ENCODE measurements at regions not wholly inside any gene's neighbourhood (a gene's known extent, or its start where the extent isn't known, plus 50 kb on each side); places are given as distances from the start of the nearest gene placed in this dataset.
"Not testable (repeated sequence)": the region's sequence is repeated elsewhere in the genome, so short reads cannot be mapped to it uniquely, and the experiment has no call there.

GRCh38 chr9:129541270-129541669 is 79.6 kb downstream of the C9orf50 start:
- no peak for TF ChIP-seq CTCF (IDR thresholded peaks at IDR 0.05)
- no peak for TF ChIP-seq POLR2A (IDR thresholded peaks at IDR 0.05)
- 88% methylated on average over 2 of the region's 2 CpGs for WGBS, 2 donors

GRCh38 chr9:129539446-129539845 is 81.5 kb downstream of the C9orf50 start:
- WGBS, 2 donors = 98 to 99% methylated on average over 4 of the region's 4 CpGs
- no peak for DNase-seq (ENCODE audit: low spot score in 2 of 2)
- TF ChIP-seq CTCF (IDR thresholded peaks at IDR 0.05) (no peak), POLR2A (IDR thresholded peaks at IDR 0.05) (no peak)
- intact Hi-C loops (cut with DNase I; ENCODE audit: low total_unique reads) = no loop called here
- H3K4me3 ChIP-seq (ENCODE audit: low read depth, poor library complexity, severe bottlenecking) = no peak overlapping the region

More at GRCh38 chr9:129541270-129541669, 79.6 kb downstream of the C9orf50 start:
- DNase-seq (ENCODE audit: low spot score in 2 of 2) = no peak
- no peak overlapping the region for H3K4me3 ChIP-seq (ENCODE audit: low read depth, poor library complexity, severe bottlenecking)
- intact Hi-C loops (cut with DNase I; ENCODE audit: low total_unique reads) = no loop called here

GRCh38 chr9:129531860-129532402 is 89.0 kb downstream of the C9orf50 start:
- DNase-seq (ENCODE audit: low spot score in 2 of 2); H3K4me3 ChIP-seq (ENCODE audit: low read depth, poor library complexity, severe bottlenecking); intact Hi-C loops (cut with DNase I; ENCODE audit: low total_unique reads): not testable (repeated sequence)
- 90 to 91% methylated on average over 5 of the region's 5 CpGs for WGBS, 2 donors

GRCh38 chr9:129527955-129528354 is 92.9 kb downstream of the C9orf50 start:
- intact Hi-C loops (cut with DNase I; ENCODE audit: low total_unique reads); H3K4me3 ChIP-seq (ENCODE audit: low read depth, poor library complexity, severe bottlenecking); DNase-seq (ENCODE audit: low spot score in 2 of 2): not testable (repeated sequence)
- 97 to 100% methylated on average over 1 of the region's 1 CpG for WGBS, 2 donors

GRCh38 chr9:129525656-129526196 is 95.2 kb downstream of the C9orf50 start:
- no peak for TF ChIP-seq CTCF (IDR thresholded peaks at IDR 0.05)
- no peak for TF ChIP-seq POLR2A (IDR thresholded peaks at IDR 0.05)
- DNase-seq (ENCODE audit: low spot score in 2 of 2) = no peak
- H3K4me3 ChIP-seq (ENCODE audit: low read depth, poor library complexity, severe bottlenecking) = no peak overlapping the region
- 76 to 81% methylated on average over 3 of the region's 3 CpGs for WGBS, 2 donors
- intact Hi-C loops (cut with DNase I; ENCODE audit: low total_unique reads) = no loop called here

- 60 to 64% methylated on average over 17 of the region's 17 CpGs for WGBS, 2 donors
- no peak for TF ChIP-seq POLR2A (IDR thresholded peaks at IDR 0.05)
- no peak for TF ChIP-seq CTCF (IDR thresholded peaks at IDR 0.05)
- no peak for DNase-seq (ENCODE audit: low spot score in 2 of 2)
- intact Hi-C loops (cut with DNase I; ENCODE audit: low total_unique reads) = no loop called here
- H3K4me3 ChIP-seq (ENCODE audit: low read depth, poor library complexity, severe bottlenecking) = no peak overlapping the region
These were observed 96.2 kb downstream of the C9orf50 start for GRCh38 chr9:129524582-129525270.
